HG03378 (cell line): ENCODE measurements at regions not wholly inside any gene's neighbourhood (a gene's known extent, or its start where the extent isn't known, plus 50 kb on each side); places are given as distances from the start of the nearest gene placed in this dataset.
"Not testable (repeated sequence)": the region's sequence is repeated elsewhere in the genome, so short reads cannot be mapped to it uniquely, and the experiment has no call there.

Source experiments
- ATAC-seq: cut with Tn5 transposase; IDR thresholded peaks from one replicate; pipeline ENCODE4 v1.9.1; 2021; ENCODE audit warnings: mild to moderate bottlenecking, moderate library complexity; ENCODE audit not compliant: unreplicated experiment

DNA sequence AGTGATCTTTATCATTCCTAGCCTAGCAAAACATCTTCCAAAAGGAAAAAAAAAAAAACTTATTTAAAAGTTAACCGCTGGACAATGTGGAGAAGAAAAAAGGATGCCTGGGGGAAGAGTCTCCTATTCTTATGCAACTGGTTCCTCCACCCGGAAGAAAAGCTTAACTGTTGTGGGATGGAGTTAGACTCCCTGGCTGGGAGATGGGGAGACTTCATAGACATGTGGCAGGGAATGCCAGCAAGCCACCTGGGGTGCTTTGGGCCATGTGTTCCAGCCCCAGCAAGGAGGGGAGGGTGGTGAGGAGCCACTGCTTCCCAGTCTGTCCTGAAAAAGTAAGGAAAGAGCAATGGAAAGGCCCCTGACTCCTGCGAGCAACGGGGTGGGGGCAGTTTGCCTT is 119.4 kb upstream of the SPIN4 start:
- no peak for ATAC-seq

DNA sequence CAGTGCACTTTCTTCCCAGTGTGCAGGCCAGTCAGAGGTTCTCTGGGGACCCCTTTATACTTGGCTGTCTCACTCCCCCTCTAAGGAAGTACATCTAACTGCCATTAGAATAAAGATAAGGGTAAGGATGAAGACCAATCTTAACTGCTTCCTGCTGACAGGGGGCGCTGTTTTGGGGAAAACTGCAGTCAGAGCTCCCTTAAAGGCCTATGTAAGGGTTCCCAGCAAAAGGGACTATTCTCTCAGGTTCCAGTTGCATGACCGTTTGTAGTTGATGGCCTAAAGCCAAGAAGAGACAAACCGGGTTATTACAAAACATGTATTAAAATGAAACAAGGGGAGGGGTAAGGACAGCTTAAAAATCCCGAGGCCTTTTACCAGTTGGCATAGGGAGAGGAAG is 115.6 kb upstream of the SPIN4 start:
- ATAC-seq, result no peak

GRCh38 chrX:63458981-63459380 is 107.8 kb upstream of the SPIN4 start:
- ATAC-seq, result no peak

DNA sequence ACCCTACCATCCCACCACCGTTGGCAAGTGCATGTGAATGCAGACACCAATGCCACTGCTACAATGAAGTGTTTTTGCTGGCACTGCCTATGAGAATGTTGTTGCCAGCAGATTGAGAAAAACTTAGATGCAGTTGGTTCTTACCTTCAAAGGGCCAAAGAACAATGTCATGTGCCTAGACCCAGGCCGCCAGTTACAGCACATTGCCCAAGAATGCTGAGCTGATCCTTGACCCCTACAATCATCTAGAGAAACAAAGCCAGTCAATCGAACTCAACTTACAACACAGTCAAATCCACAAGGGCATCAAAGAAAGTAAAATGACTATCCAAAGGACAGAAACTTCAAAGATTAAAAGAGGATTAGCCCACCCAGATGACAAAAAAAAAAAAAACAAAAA is 102.4 kb upstream of the SPIN4 start:
- no peak for ATAC-seq

GRCh38 chrX:63441717-63442116 is 90.6 kb upstream of the SPIN4 start:
- no peak for ATAC-seq

DNA sequence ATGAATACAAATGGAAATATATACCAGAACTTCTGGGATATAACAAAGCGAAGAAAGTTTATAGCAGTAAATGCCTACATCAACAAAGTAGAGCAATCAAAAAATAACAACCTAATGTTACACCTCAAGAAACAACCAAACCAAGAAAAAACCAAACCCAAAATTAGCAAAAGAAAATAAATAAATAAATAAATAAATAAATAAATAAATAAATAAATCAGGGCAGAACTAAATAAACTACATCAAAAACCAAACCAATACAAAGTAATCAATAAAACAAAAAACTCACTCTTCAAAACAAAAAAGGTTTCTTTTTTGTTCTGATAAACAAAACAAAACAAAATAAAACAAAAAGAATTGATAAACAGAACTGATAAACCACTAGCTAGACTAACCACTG is 88.4 kb upstream of the SPIN4 start:
- ATAC-seq, result no peak

DNA sequence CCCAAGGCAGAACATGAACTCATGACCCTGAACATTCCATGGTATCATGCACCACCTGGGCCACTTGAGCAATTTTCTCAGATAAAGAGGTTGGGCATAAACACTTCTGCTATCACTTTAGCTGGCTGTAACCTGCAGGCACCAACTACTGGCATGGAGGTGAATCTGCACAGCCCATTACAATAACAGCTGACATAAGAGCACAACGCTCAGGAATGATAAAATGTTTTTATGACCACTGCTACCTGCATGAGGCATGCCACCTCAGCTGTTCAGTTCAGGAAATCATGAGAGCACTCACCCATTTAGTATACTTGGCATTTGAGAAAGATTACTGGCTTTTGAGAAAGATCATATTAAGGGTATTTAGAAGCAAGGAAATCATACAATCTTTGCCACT is 85.7 kb upstream of the SPIN4 start:
- ATAC-seq, result no peak

- no peak for ATAC-seq
Observed at GRCh38 chrX:63434665-63435064, 83.5 kb upstream of the SPIN4 start.

GRCh38 chrX:63434206-63434605 is 83.1 kb upstream of the SPIN4 start:
- no peak for ATAC-seq

DNA sequence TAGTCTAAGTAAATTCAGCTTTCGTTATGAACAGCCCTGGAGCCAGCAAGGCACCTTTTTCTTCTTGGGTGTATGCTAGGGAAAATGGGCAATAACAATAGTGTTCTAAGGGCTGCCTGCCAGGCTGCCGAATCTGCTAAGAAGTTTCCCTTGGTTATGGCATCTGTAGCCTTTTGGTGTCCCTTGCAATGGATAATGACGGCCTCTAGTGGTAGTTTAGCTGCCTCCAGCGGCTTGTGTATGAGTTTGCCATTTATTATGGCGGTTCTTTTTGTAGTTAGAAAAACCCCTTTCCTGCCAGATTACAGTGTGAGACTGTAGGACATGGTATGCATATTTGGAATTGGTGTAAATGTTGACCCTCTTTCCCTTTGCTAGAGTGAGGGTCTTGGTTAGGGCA is 78.9 kb upstream of the SPIN4 start:
- no peak for ATAC-seq

DNA sequence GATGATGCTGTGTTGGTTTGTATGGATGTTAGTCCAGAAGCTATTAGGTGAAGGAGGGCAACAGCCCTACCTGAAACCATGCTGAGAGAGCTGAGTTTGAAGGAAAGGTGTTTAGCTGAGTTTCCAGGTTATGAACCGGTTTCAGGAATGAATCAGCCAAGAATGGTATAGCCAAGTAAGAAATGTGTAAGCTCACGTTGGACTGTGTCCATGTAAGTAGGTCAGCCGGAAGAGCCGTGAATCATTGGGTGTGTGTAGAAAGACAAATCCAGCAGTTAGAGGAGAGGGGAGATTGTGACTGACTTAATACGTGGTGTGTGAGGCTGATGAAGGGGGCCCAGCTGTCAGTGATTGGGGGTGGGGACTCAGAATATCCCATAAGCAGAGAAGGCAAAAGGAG is 77.2 kb upstream of the SPIN4 start:
- ATAC-seq, result no peak

DNA sequence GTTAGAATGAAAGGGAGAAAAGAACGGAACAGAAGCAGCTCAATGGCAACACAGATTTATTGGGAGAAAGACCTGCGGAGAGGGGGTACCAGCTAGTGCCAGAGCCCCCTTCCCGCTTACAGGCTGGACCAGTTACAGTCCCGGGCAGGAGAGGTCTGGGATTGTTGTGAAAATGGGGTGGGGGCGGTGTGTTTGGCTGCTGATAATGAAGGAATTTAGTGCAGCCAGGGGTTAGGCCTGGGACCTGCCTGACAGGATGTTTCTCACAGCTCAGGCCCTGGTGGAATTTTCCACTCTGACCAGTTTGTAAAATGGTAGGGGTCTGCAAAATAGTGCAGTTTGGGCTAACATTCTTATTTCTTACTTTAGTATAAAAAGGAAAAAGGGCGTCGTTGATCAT is 75.4 kb upstream of the SPIN4 start:
- ATAC-seq, result no peak

DNA sequence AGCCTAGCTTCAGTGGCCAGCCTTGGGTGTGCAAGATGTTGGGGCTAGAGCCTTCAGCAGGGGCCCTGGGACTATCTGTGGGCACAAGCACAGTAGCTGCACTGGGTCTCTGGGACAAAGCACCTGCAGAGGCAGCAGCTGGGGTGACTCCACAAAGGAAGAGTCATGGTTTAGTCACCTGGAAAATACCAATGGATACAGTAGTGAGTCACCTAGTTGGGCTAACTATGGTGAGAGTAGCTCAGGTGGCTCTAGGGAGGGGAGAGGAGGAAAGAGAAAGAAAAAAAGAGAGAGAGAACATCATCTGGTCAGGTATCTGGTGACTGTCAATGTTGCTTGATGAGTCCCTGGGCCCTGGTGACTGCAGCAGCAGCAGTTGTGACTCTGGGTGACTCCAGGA is 72.9 kb upstream of the SPIN4 start:
- ATAC-seq, result no peak

GRCh38 chrX:63421411-63421810 is 70.3 kb upstream of the SPIN4 start:
- ATAC-seq, result no peak

DNA sequence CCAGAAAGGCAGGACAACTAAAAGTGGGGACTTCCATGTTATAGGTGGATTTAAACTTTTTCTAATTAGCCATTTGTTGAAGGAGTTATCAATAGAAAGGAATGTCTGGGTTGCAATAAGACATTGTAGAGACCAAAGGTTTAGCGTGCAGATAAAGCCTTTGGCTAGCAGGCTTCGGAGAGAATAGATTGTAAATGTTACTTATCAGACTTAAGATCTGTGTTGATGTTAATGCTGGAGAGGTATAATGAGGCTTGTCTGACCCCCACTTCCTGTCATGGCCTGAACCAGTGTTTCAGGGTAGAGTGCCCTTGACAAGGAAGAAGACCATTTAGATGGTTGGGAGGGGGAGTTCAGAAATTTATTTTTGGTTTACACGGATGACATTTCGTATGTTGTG is 67.1 kb upstream of the SPIN4 start:
- ATAC-seq, result no peak

- ATAC-seq, result no peak
Observed at GRCh38 chrX:63417649-63418048, 66.5 kb upstream of the SPIN4 start.

GRCh38 chrX:63409934-63410333 is 58.8 kb upstream of the SPIN4 start:
- ATAC-seq, result not testable (repeated sequence)

GRCh38 chrX:63408050-63408449 is 56.9 kb upstream of the SPIN4 start:
- ATAC-seq, result no peak

DNA sequence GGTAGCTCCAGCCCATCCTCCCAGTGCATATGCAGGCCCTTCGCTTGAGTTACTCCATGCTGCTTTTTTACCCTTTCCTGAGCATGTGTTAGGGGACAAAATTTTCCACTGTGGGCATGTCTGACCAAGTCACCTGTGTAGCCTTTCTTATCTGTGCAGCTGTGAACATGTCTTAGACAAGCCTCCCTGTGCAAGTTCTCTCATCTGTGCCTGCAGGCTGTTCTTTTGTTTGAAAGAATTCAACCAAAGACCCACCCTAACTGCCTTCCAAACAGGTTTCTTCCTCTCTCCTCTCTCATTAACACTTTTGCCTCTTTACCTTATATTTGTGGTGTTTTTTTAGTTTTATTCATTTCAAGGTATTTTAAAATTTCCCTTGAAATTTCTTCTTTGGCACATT is 53.2 kb upstream of the SPIN4 start:
- ATAC-seq, result no peak

DNA sequence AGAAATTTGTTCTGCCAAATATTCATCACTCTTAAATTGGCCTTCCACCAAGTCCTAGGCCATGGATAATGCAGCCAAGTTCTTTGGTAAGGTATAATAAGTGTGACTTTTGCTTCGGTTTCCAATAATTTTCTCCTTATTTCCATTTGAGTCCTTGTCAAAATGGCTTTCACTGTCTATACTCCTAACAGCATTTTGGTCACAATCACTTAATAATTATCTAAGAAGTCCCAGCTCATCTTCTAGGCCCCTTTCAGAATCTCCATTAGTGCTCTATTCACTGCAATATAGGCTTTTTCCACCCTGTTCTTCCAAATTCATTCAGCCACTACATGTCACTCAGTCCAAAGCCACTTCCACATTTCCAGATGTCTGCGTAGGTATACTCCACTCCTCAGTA is 51.0 kb upstream of the SPIN4 start:
- no peak for ATAC-seq
